ENCODE measurements at regions not wholly inside any gene's neighbourhood (a gene's known extent, or its start where the extent isn't known, plus 50 kb on each side); places are given as distances from the start of the nearest gene placed in this dataset.

GRCh38 chr17:5892921-5893675, 177.1 kb upstream of the WSCD1 start:
- H3K36me3 ChIP-seq (ENCODE audit: insufficient read depth, low read length) = no peaks in the 10 kb centered on the region
- no peak overlapping the region for H3K9ac ChIP-seq (ENCODE audit: low read depth, low read length)
- DNase-seq = no peak
- no peak overlapping the region for H3K4me3 ChIP-seq (ENCODE audit: low read depth in 1 of 2, low read length in 2 of 2)
- no peak overlapping the region for H3K4me2 ChIP-seq (ENCODE audit: insufficient read depth, low read length)
- no peaks in the 10 kb centered on the region for H4K20me1 ChIP-seq (ENCODE audit: insufficient read depth, low read length)
- ATAC-seq (ENCODE audit: insufficient read depth, low read depth) = no peak
- no peak overlapping the region for H3K27ac ChIP-seq (ENCODE audit: low read length)
- TF ChIP-seq CTCF (IDR thresholded peaks at IDR 0.05; ENCODE audit: borderline replicate concordance, extremely low read depth, low read length, poor library complexity, severe bottlenecking) (no peak), EZH2 (IDR thresholded peaks at IDR 0.05; ENCODE audit: borderline replicate concordance, low read depth, low read length, severe bottlenecking) (no peak)
- H3K4me1 ChIP-seq (ENCODE audit: insufficient read depth, low read length) = no peaks in the 10 kb centered on the region
- H3K79me2 ChIP-seq (ENCODE audit: insufficient read depth, low read length) = no peaks in the 10 kb centered on the region
- H3K27me3 ChIP-seq (ENCODE audit: insufficient read depth, low read length, poor library complexity) = peaks cover 14% of the 10 kb centered on the region
- peaks cover 3% of the 10 kb centered on the region for H3K9me3 ChIP-seq (ENCODE audit: insufficient read depth, low read length, severe bottlenecking)
- H2AFZ ChIP-seq (ENCODE audit: low read depth, low read length) = no peak overlapping the region

- H3K79me2 ChIP-seq (ENCODE audit: insufficient read depth, low read length) = no peaks in the 10 kb centered on the region
- no peak for ATAC-seq (ENCODE audit: insufficient read depth, low read depth)
Observed at GRCh38 chr17:5893741-5894140, 176.4 kb upstream of the WSCD1 start.

GRCh38 chr17:5895276-5895675, 174.9 kb upstream of the WSCD1 start:
- Histone ChIP-seq H3K4me1 (ENCODE audit: insufficient read depth, low read length) (no peaks in the 10 kb centered on the region), H3K9me3 (ENCODE audit: insufficient read depth, low read length, severe bottlenecking) (no peaks in the 10 kb centered on the region), H3K27ac (ENCODE audit: low read length) (no peak overlapping the region), H2AFZ (ENCODE audit: low read depth, low read length) (no peak overlapping the region), H3K27me3 (ENCODE audit: insufficient read depth, low read length, poor library complexity) (peaks cover 14% of the 10 kb centered on the region), H3K4me3 (ENCODE audit: low read depth in 1 of 2, low read length in 2 of 2) (no peak overlapping the region), H3K9ac (ENCODE audit: low read depth, low read length) (no peak overlapping the region), H3K36me3 (ENCODE audit: insufficient read depth, low read length) (no peaks in the 10 kb centered on the region), H3K4me2 (ENCODE audit: insufficient read depth, low read length) (no peak overlapping the region), H3K79me2 (ENCODE audit: insufficient read depth, low read length) (no peaks in the 10 kb centered on the region), H4K20me1 (ENCODE audit: insufficient read depth, low read length) (no peaks in the 10 kb centered on the region)
- TF ChIP-seq EZH2 (IDR thresholded peaks at IDR 0.05; ENCODE audit: borderline replicate concordance, low read depth, low read length, severe bottlenecking) = no peak
- TF ChIP-seq CTCF (IDR thresholded peaks at IDR 0.05; ENCODE audit: borderline replicate concordance, extremely low read depth, low read length, poor library complexity, severe bottlenecking) = no peak
- DNase-seq (no peak), ATAC-seq (ENCODE audit: insufficient read depth, low read depth) (no peak)

More at GRCh38 chr17:5893741-5894140, 176.4 kb upstream of the WSCD1 start:
- H3K9me3 ChIP-seq (ENCODE audit: insufficient read depth, low read length, severe bottlenecking) = peaks cover 3% of the 10 kb centered on the region
- no peak for TF ChIP-seq EZH2 (IDR thresholded peaks at IDR 0.05; ENCODE audit: borderline replicate concordance, low read depth, low read length, severe bottlenecking)
- no peak for TF ChIP-seq CTCF (IDR thresholded peaks at IDR 0.05; ENCODE audit: borderline replicate concordance, extremely low read depth, low read length, poor library complexity, severe bottlenecking)
- no peak for DNase-seq
- no peak overlapping the region for H3K4me3 ChIP-seq (ENCODE audit: low read depth in 1 of 2, low read length in 2 of 2)
- no peaks in the 10 kb centered on the region for H4K20me1 ChIP-seq (ENCODE audit: insufficient read depth, low read length)
- H3K36me3 ChIP-seq (ENCODE audit: insufficient read depth, low read length) = no peaks in the 10 kb centered on the region
- no peak overlapping the region for H3K27ac ChIP-seq (ENCODE audit: low read length)
- H3K4me2 ChIP-seq (ENCODE audit: insufficient read depth, low read length) = no peak overlapping the region
- peaks cover 14% of the 10 kb centered on the region for H3K27me3 ChIP-seq (ENCODE audit: insufficient read depth, low read length, poor library complexity)
- no peaks in the 10 kb centered on the region for H3K4me1 ChIP-seq (ENCODE audit: insufficient read depth, low read length)
- no peak overlapping the region for H3K9ac ChIP-seq (ENCODE audit: low read depth, low read length)
- H2AFZ ChIP-seq (ENCODE audit: low read depth, low read length) = no peak overlapping the region
